Ishikawa (cell line): ENCODE measurements at regions not wholly inside any gene's neighbourhood (a gene's known extent, or its start where the extent isn't known, plus 50 kb on each side); places are given as distances from the start of the nearest gene placed in this dataset.

Experiments
- EGR1 ChIP-seq: IDR thresholded peaks from 2 replicates; pipeline ENCODE4 v1.6.1; 2012
- REST ChIP-seq: IDR thresholded peaks from 2 replicates; pipeline ENCODE4 v1.6.1; 2012; ENCODE audit warnings: low read depth, mild to moderate bottlenecking
- YY1 ChIP-seq: IDR thresholded peaks from 2 replicates; pipeline ENCODE4 v1.6.1; 2012; ENCODE audit warnings: low read depth

- TF ChIP-seq REST, result no peak
- TF ChIP-seq EGR1, result no peak
- TF ChIP-seq YY1, result no peak
These were observed 74.1 kb downstream of the HFE start for GRCh38 chr6:26161322-26161721.
